Activated CD8-positive, alpha-beta memory T cell treated with anti-CD3 and anti-CD28 coated beads for 24 hours (primary cell): ENCODE measurements at regions not wholly inside any gene's neighbourhood (a gene's known extent, or its start where the extent isn't known, plus 50 kb on each side); places are given as distances from the start of the nearest gene placed in this dataset.
"Not testable (repeated sequence)": the region's sequence is repeated elsewhere in the genome, so short reads cannot be mapped to it uniquely, and the experiment has no call there.

Experiments used
- DNase-seq: peaks from one replicate; pipeline ENCODE4 v3.0.0-alpha.2; 2020

- DNase-seq = peak; percentile 63
These were observed 663.7 kb upstream of the B3GAT1 start for GRCh38 chr11:135075740-135076139.

- DNase-seq = no peak
These were observed 662.5 kb upstream of the B3GAT1 start for GRCh38 chr11:135074397-135074998.

- DNase-seq = no peak
These were observed 661.8 kb upstream of the B3GAT1 start for GRCh38 chr11:135073870-135074269.

- DNase-seq = no peak
These were observed 661.3 kb upstream of the B3GAT1 start for GRCh38 chr11:135073381-135073780.

GRCh38 chr11:135069890-135070289 lies 657.8 kb upstream of the B3GAT1 start:
- no peak for DNase-seq

- DNase-seq = no peak
These were observed 657.0 kb upstream of the B3GAT1 start for GRCh38 chr11:135069063-135069462.

- DNase-seq = no peak
These were observed 651.0 kb upstream of the B3GAT1 start for GRCh38 chr11:135062994-135063393.

- DNase-seq = no peak
These were observed 649.1 kb upstream of the B3GAT1 start for GRCh38 chr11:135061166-135061565.

- DNase-seq = no peak
These were observed 634.9 kb upstream of the B3GAT1 start for GRCh38 chr11:135046986-135047385.

GRCh38 chr11:135046556-135046955 lies 634.5 kb upstream of the B3GAT1 start:
- no peak for DNase-seq

GRCh38 chr11:135043434-135043833 lies 631.4 kb upstream of the B3GAT1 start:
- DNase-seq = no peak

GRCh38 chr11:135037828-135038227 lies 625.8 kb upstream of the B3GAT1 start:
- DNase-seq = no peak

GRCh38 chr11:135036488-135037297 lies 624.7 kb upstream of the B3GAT1 start:
- no peak for DNase-seq

GRCh38 chr11:135035282-135035681 lies 623.2 kb upstream of the B3GAT1 start:
- no peak for DNase-seq

- no peak for DNase-seq
These were observed 621.5 kb upstream of the B3GAT1 start for GRCh38 chr11:135033540-135033939.

GRCh38 chr11:135031205-135031989 lies 619.4 kb upstream of the B3GAT1 start:
- no peak for DNase-seq

- no peak for DNase-seq
These were observed 615.4 kb upstream of the B3GAT1 start for GRCh38 chr11:135027461-135027860.

GRCh38 chr11:135023499-135023898 lies 611.5 kb upstream of the B3GAT1 start:
- no peak for DNase-seq

GRCh38 chr11:135022454-135022853 lies 610.4 kb upstream of the B3GAT1 start:
- no peak for DNase-seq

- no peak for DNase-seq
These were observed 607.9 kb upstream of the B3GAT1 start for GRCh38 chr11:135019899-135020298.

- no peak for DNase-seq
These were observed 607.4 kb upstream of the B3GAT1 start for GRCh38 chr11:135019343-135019871.

GRCh38 chr11:135017296-135017695 lies 605.3 kb upstream of the B3GAT1 start:
- no peak for DNase-seq

- DNase-seq = no peak
These were observed 603.9 kb upstream of the B3GAT1 start for GRCh38 chr11:135015966-135016365.

- DNase-seq = not testable (repeated sequence)
These were observed 599.3 kb upstream of the B3GAT1 start for GRCh38 chr11:135011313-135011712.
